Embryonic facial prominence (tissue), 1 donor: ENCODE measurements at regions not wholly inside any gene's neighbourhood (a gene's known extent, or its start where the extent isn't known, plus 50 kb on each side); places are given as distances from the start of the nearest gene placed in this dataset.
"Not testable (repeated sequence)": the region's sequence is repeated elsewhere in the genome, so short reads cannot be mapped to it uniquely, and the experiment has no call there.

Experiments used
- DNase-seq: peaks from one replicate; pipeline ENCODE4 v3.0.0-alpha.2; 2016; ENCODE audit errors: extremely low spot score

DNA sequence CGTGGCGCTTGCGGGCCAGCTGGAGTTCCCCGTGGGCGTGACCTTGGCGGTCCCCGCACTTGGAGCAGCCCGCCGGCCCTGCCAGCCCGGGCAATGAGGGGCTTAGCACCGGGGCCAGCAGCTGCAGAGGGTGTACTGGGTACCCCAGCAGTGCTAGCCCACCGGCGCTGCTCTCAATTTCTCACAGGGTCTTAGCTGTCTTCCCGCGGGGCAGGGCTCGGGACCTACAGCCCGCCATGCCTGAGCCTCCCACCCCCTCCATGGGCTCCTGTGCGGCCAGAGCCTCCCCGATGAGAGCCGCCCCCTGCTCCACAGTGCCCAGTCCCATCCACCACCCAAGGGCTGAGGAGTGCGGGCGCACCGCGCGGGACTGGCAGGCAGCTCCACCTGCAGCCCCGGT is 94.0 kb upstream of the NIPBL start:
- not testable (repeated sequence) for DNase-seq

GRCh38 chr5:36786448-36787012 is 90.0 kb upstream of the NIPBL start:
- DNase-seq: no peak

- DNase-seq: no peak
These were observed 89.0 kb upstream of the NIPBL start for GRCh38 chr5:36787365-36788093.

DNA sequence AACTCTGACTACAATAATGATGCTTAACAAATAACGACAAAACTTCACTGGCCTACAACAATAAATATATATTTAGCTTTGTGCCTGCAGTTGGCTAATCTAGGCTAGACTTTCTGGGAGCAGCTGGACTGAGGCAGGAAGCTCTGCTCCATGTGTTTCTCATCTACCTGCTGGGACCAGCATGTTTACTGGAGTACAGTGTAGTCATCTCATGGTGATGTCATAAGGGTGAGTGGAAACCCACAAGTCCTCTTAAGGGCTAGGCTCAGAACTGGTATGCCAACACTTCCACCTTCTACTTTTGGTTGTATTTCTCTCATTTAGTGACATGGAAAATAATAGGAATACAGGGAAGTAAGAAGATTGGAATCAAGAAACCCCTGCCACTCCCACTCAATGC is 85.7 kb upstream of the NIPBL start:
- DNase-seq: no peak

- DNase-seq: no peak
These were observed 83.9 kb upstream of the NIPBL start for GRCh38 chr5:36792560-36793180.

- no peak for DNase-seq
These were observed 81.2 kb upstream of the NIPBL start for GRCh38 chr5:36795366-36795765.

DNA sequence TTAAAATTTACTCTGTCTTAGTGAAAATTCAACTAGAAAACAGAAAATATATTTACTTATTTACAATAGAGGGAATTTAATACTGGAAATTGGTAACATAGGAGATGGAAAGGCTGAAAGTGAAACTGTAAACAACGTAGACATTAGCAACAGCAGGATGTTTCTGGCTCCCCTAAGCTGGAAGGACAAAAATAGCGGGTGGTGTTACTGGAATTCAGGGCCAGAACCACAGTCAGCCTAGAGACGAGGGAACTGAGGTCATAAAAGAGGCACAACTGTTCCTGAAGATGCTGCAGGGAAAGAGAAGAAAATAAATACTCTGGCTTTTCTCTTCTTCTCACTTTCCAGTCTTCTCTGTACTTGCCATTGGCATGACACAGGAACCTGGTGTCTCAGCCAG is 80.4 kb upstream of the NIPBL start:
- no peak for DNase-seq

- DNase-seq: no peak
These were observed 75.0 kb upstream of the NIPBL start for GRCh38 chr5:36801523-36801922.

- DNase-seq: no peak
These were observed 74.4 kb upstream of the NIPBL start for GRCh38 chr5:36802187-36802586.

GRCh38 chr5:36813249-36813648 is 63.3 kb upstream of the NIPBL start:
- not testable (repeated sequence) for DNase-seq

GRCh38 chr5:36815871-36816270 is 60.7 kb upstream of the NIPBL start:
- DNase-seq: no peak

- no peak for DNase-seq
These were observed 55.7 kb upstream of the NIPBL start for GRCh38 chr5:36820900-36821299.

GRCh38 chr5:36826694-36827093 is 49.9 kb upstream of the NIPBL start:
- DNase-seq: no peak
